SK-N-SH treated with all-trans-retinoic acid at 6 μM for 48 hours (cell line): ENCODE measurements at regions not wholly inside any gene's neighbourhood (a gene's known extent, or its start where the extent isn't known, plus 50 kb on each side); places are given as distances from the start of the nearest gene placed in this dataset.

Experiments used
- ATAC-seq: fragments of 200-7000 bp; cut with Tn5 transposase; 3 replicates; pipeline ENCODE4 v1.9.1; 2020; ENCODE audit warnings: mild to moderate bottlenecking, moderate library complexity
- ARNTL ChIP-seq: fragments of 450-650 bp; formaldehyde crosslinking; IDR thresholded peaks from 2 replicates; pipeline ENCODE4 v1.5.0; 2020; ENCODE audit warnings: low read depth, mild to moderate bottlenecking, moderate library complexity, borderline replicate concordance
- BACH2 ChIP-seq: fragments of 250-450 bp; sonication (Bioruptor Pico); IDR thresholded peaks from 2 replicates; pipeline ENCODE4 v1.9.0; 2021; ENCODE audit warnings: mild to moderate bottlenecking, borderline replicate concordance
- CSDC2 ChIP-seq: fragments of 250-450 bp; sonication (Bioruptor Pico); IDR thresholded peaks from 2 replicates; pipeline ENCODE4 v1.5.0; 2020; ENCODE audit warnings: mild to moderate bottlenecking, moderate library complexity
- CSRNP3 ChIP-seq: fragments of 250-450 bp; sonication (Bioruptor Pico); IDR thresholded peaks from 2 replicates; pipeline ENCODE4 v1.5.1; 2021; ENCODE audit warnings: mild to moderate bottlenecking, moderate library complexity
- ESRRG ChIP-seq: fragments of 250-450 bp; sonication (Bioruptor Pico); IDR thresholded peaks from 2 replicates; pipeline ENCODE4 v1.6.1; 2021; ENCODE audit warnings: mild to moderate bottlenecking
- GLIS3 ChIP-seq: fragments of 250-450 bp; sonication (Bioruptor Pico); IDR thresholded peaks from 2 replicates; pipeline ENCODE4 v1.5.0; 2020; ENCODE audit warnings: mild to moderate bottlenecking, moderate library complexity
- ISL1 ChIP-seq: fragments of 250-450 bp; sonication (Bioruptor Pico); IDR thresholded peaks from 2 replicates; pipeline ENCODE4 v2.1.2; 2022; ENCODE audit warnings: mild to moderate bottlenecking, moderate library complexity
- OSR1 ChIP-seq: fragments of 250-450 bp; sonication (Bioruptor Pico); IDR thresholded peaks from 2 replicates; pipeline ENCODE4 v1.8.0; 2022; ENCODE audit warnings: moderate library complexity, mild to moderate bottlenecking, inconsistent platforms
- POU6F1 ChIP-seq: fragments of 250-450 bp; sonication (Bioruptor Pico); IDR thresholded peaks from 2 replicates; pipeline ENCODE4 v1.8.0; 2021; ENCODE audit warnings: low read depth, mild to moderate bottlenecking, moderate library complexity, borderline replicate concordance
- PPARA ChIP-seq: fragments of 250-450 bp; sonication (Bioruptor Pico); IDR thresholded peaks from 2 replicates; pipeline ENCODE4 v1.5.0; 2020; ENCODE audit warnings: mild to moderate bottlenecking, borderline replicate concordance
- RARB ChIP-seq: fragments of 250-450 bp; sonication (Bioruptor Pico); IDR thresholded peaks from 2 replicates; pipeline ENCODE4 v1.8.0; 2021; ENCODE audit warnings: mild to moderate bottlenecking, moderate library complexity
- SNAI2 ChIP-seq: fragments of 250-450 bp; sonication (Bioruptor Pico); IDR thresholded peaks from 2 replicates; pipeline ENCODE4 v1.5.0; 2020; ENCODE audit warnings: mild to moderate bottlenecking, moderate library complexity
- TOX ChIP-seq: fragments of 250-450 bp; sonication (Bioruptor Pico); IDR thresholded peaks from 2 replicates; pipeline ENCODE4 v1.8.0; 2021; ENCODE audit warnings: mild to moderate bottlenecking, moderate library complexity, borderline replicate concordance
- TSHZ2 ChIP-seq: fragments of 250-450 bp; sonication (Bioruptor Pico); IDR thresholded peaks from 2 replicates; pipeline ENCODE4 v1.5.0; 2020; ENCODE audit warnings: mild to moderate bottlenecking, moderate library complexity
- ZC3H10 ChIP-seq: fragments of 250-450 bp; sonication (Bioruptor Pico); IDR thresholded peaks from 2 replicates; pipeline ENCODE4 v1.5.1; 2021; ENCODE audit warnings: mild to moderate bottlenecking, moderate library complexity
- ZFP3 ChIP-seq: fragments of 250-450 bp; sonication (Bioruptor Pico); IDR thresholded peaks from 2 replicates; pipeline ENCODE4 v1.5.0; 2020; ENCODE audit warnings: mild to moderate bottlenecking, moderate library complexity
- ZFP30 ChIP-seq: fragments of 450-650 bp; formaldehyde crosslinking; IDR thresholded peaks from 2 replicates; pipeline ENCODE4 v1.5.0; 2022; ENCODE audit warnings: mild to moderate bottlenecking, moderate library complexity
- ZNF565 ChIP-seq: fragments of 450-650 bp; formaldehyde crosslinking; conservative IDR thresholded peaks from 2 replicates; pipeline ENCODE4 v1.5.0; 2020; ENCODE audit warnings: low read depth, mild to moderate bottlenecking, moderate library complexity
- ZNF70 ChIP-seq: fragments of 450-650 bp; formaldehyde crosslinking; IDR thresholded peaks from 2 replicates; pipeline ENCODE4 v1.5.0; 2020; ENCODE audit warnings: mild to moderate bottlenecking, moderate library complexity
- ZNF8 ChIP-seq: fragments of 450-650 bp; formaldehyde crosslinking; IDR thresholded peaks from 2 replicates; pipeline ENCODE4 v1.5.0; 2020; ENCODE audit warnings: mild to moderate bottlenecking, moderate library complexity
- TF ChIP-seq, protein P1 (sequence below): fragments of 250-450 bp; sonication (Bioruptor Pico); IDR thresholded peaks from 2 replicates; pipeline ENCODE4 v1.8.0; 2020; ENCODE audit warnings: mild to moderate bottlenecking, moderate library complexity, borderline replicate concordance
- TF ChIP-seq, protein P2 (sequence below): fragments of 250-450 bp; sonication (Bioruptor Pico); IDR thresholded peaks from 2 replicates; pipeline ENCODE4 v1.5.1; 2020; ENCODE audit warnings: low read depth, mild to moderate bottlenecking, moderate library complexity

DNA sequence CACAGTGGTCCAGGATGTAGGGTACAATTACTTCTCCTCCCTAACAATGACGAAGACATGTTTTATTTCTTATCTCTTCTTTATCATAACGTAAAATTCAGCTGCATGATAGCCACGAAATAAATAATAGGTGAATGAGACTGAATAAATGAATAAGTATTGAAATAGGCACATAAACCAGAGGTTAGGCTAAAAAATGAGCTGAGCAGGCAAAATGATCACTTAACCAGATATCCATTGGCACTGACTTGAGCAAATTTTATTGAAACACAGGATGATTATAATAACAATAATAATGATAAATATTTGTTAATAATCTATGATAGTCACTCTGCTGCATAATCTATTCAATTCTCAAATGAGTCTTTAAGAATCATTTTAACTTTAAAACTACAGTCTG lies 506.9 kb upstream of the ZNF804A start:
- TF ChIP-seq ARNTL (no peak), POU6F1 (CRISPR knock-in tag) (no peak), BACH2 (no peak), ZFP3 (CRISPR knock-in tag) (no peak), ISL1 (CRISPR knock-in tag) (no peak), ZNF70 (no peak), TSHZ2 (no peak), ZC3H10 (CRISPR knock-in tag) (no peak), CSDC2 (CRISPR knock-in tag) (no peak), ZFP30 (CRISPR knock-in tag) (no peak), SNAI2 (no peak)
- no peak for ATAC-seq

DNA sequence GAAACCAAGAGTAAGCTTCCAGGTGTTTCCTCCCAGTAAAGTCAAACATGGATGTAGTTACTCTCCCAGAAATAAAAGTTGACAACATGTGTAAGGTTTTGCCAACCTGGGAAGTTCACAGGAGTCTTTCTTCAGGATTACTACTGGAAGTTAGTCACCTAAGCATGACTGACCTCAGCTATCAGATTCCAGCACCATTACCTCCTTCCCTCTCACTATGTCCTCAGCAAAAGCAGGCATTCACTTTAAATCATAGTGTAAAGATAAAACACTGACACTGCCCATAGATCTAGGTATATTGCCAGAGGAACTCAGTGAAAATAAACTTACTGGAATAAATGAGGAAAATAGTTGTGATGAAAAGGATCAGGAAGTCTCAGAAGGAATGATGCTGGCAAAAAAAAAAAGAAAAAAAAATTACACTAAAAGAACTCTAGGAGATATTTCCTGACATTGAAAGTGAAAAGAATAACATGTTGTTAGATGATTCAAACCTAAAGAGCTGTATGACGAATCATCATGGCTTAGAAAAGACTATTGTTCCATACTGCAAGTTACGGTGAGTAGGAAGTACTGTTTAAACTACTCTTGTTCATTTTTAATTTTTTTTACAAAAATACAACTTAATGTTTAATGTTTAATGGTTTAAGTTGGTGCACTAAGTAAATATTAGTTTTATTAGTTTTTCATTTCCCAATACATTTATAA lies 484.5 kb upstream of the ZNF804A start:
- no peak for TF ChIP-seq CSRNP3
- no peak for TF ChIP-seq ZNF8 (CRISPR knock-in tag)
- no peak for TF ChIP-seq BACH2
- no peak for TF ChIP-seq ISL1 (CRISPR knock-in tag)
- no peak for TF ChIP-seq RARB (CRISPR knock-in tag)
- no peak for TF ChIP-seq TOX (CRISPR knock-in tag)
- TF ChIP-seq, protein P1, sequence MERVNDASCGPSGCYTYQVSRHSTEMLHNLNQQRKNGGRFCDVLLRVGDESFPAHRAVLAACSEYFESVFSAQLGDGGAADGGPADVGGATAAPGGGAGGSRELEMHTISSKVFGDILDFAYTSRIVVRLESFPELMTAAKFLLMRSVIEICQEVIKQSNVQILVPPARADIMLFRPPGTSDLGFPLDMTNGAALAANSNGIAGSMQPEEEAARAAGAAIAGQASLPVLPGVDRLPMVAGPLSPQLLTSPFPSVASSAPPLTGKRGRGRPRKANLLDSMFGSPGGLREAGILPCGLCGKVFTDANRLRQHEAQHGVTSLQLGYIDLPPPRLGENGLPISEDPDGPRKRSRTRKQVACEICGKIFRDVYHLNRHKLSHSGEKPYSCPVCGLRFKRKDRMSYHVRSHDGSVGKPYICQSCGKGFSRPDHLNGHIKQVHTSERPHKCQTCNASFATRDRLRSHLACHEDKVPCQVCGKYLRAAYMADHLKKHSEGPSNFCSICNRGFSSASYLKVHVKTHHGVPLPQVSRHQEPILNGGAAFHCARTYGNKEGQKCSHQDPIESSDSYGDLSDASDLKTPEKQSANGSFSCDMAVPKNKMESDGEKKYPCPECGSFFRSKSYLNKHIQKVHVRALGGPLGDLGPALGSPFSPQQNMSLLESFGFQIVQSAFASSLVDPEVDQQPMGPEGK (CRISPR knock-in tag): no peak
- no peak for ATAC-seq

GRCh38 chr2:184114439-184114838 lies 483.9 kb upstream of the ZNF804A start:
- ATAC-seq: no peak
- no peak for TF ChIP-seq TOX (CRISPR knock-in tag)
- TF ChIP-seq ZNF70: no peak
- no peak for TF ChIP-seq BACH2
- no peak for TF ChIP-seq ZC3H10 (CRISPR knock-in tag)
- no peak for TF ChIP-seq ZNF8 (CRISPR knock-in tag)
- TF ChIP-seq GLIS3 (CRISPR knock-in tag): no peak
- TF ChIP-seq TSHZ2: no peak
- TF ChIP-seq, protein P2, sequence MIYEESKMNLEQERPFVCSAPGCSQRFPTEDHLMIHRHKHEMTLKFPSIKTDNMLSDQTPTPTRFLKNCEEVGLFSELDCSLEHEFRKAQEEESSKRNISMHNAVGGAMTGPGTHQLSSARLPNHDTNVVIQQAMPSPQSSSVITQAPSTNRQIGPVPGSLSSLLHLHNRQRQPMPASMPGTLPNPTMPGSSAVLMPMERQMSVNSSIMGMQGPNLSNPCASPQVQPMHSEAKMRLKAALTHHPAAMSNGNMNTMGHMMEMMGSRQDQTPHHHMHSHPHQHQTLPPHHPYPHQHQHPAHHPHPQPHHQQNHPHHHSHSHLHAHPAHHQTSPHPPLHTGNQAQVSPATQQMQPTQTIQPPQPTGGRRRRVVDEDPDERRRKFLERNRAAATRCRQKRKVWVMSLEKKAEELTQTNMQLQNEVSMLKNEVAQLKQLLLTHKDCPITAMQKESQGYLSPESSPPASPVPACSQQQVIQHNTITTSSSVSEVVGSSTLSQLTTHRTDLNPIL (CRISPR knock-in tag): no peak
- no peak for TF ChIP-seq ARNTL
- TF ChIP-seq, protein P1 (CRISPR knock-in tag): no peak
- no peak for TF ChIP-seq RARB (CRISPR knock-in tag)
- TF ChIP-seq ZFP3 (CRISPR knock-in tag): no peak
- TF ChIP-seq SNAI2: no peak
- TF ChIP-seq OSR1: no peak
- no peak for TF ChIP-seq ZNF565 (CRISPR knock-in tag)
- no peak for TF ChIP-seq ESRRG (CRISPR knock-in tag)
- TF ChIP-seq PPARA (CRISPR knock-in tag): no peak
- TF ChIP-seq ZFP30 (CRISPR knock-in tag): no peak
